OCI-LY7 (cell line): ENCODE measurements at regions not wholly inside any gene's neighbourhood (a gene's known extent, or its start where the extent isn't known, plus 50 kb on each side); places are given as distances from the start of the nearest gene placed in this dataset.
"Not testable (repeated sequence)": the region's sequence is repeated elsewhere in the genome, so short reads cannot be mapped to it uniquely, and the experiment has no call there.

ENCODE experiments used
- BruUV-seq: library from RNA; stranded (reverse); fragments of 400-500 nt; replicated peaks from 2 replicates; lab custom pipeline; 2021; lab: Mats Ljungman, UMichigan
- CTCF ChIA-PET: fragments of 300-600 bp; sonication (Branson Sonifier 250); formaldehyde crosslinking; loops from one replicate; lab custom pipeline; 2022; ENCODE audit warnings: antibody characterized with exemption; ENCODE audit not compliant: unreplicated experiment; lab: Charles Lee
- POLR2A ChIA-PET: fragments of 300-600 bp; sonication (Branson Sonifier 250); formaldehyde crosslinking; loops from one replicate; lab custom pipeline; 2022; ENCODE audit warnings: antibody characterized with exemption; lab: Charles Lee
- DNase-seq: peaks from one replicate; pipeline ENCODE4 v3.0.0-alpha.2; 2015; ENCODE audit warnings: low spot score
- H2AFZ ChIP-seq: fragments of 200-600 bp; sonication (generic), shearing (Covaris generic); 2 replicates; pipeline ENCODE4 v1.6.1; 2014; ENCODE audit warnings: mild to moderate bottlenecking, antibody characterized with exemption, low read length, moderate library complexity
- H3K27ac ChIP-seq: fragments of 200-600 bp; sonication (generic); 2 replicates; pipeline ENCODE4 v1.5.1; 2014; ENCODE audit warnings: mixed run types, low read depth, mild to moderate bottlenecking, moderate library complexity, low read length, inconsistent platforms; ENCODE audit not compliant: poor library complexity, severe bottlenecking
- H3K36me3 ChIP-seq: fragments of 200-600 bp; sonication (generic); 2 replicates; pipeline ENCODE4 v1.6.1; 2014; ENCODE audit warnings: mild to moderate bottlenecking, antibody characterized with exemption, low read length, moderate library complexity, mixed read lengths; ENCODE audit not compliant: insufficient read depth
- H3K4me1 ChIP-seq: fragments of 200-600 bp; sonication (generic); 2 replicates; pipeline ENCODE4 v1.5.1; 2014; ENCODE audit warnings: mild to moderate bottlenecking, low read length; ENCODE audit not compliant: insufficient read depth, poor library complexity, severe bottlenecking
- H3K4me2 ChIP-seq: fragments of 200-600 bp; sonication (generic); 2 replicates; pipeline ENCODE4 v1.6.1; 2014; ENCODE audit warnings: mild to moderate bottlenecking, low read length
- H3K4me3 ChIP-seq: fragments of 200-600 bp; sonication (generic); 2 replicates; pipeline ENCODE4 v1.5.1; 2014; ENCODE audit warnings: mild to moderate bottlenecking, low read depth, low read length; ENCODE audit not compliant: poor library complexity, severe bottlenecking
- H3K79me2 ChIP-seq: fragments of 200-600 bp; sonication (generic); 2 replicates; pipeline ENCODE4 v1.6.1; 2016; ENCODE audit warnings: low read depth, mild to moderate bottlenecking, low read length, moderate library complexity, mixed read lengths; ENCODE audit not compliant: insufficient read depth
- H3K9me2 ChIP-seq: fragments of 200-600 bp; sonication (generic); 2 replicates; pipeline ENCODE4 v1.6.1; 2016; ENCODE audit warnings: mild to moderate bottlenecking, low read length, mixed read lengths; ENCODE audit not compliant: insufficient read depth
- H3K9me3 ChIP-seq: fragments of 200-600 bp; sonication (generic); 2 replicates; pipeline ENCODE4 v1.6.1; 2014; ENCODE audit warnings: mild to moderate bottlenecking, mixed run types, low read length, mixed read lengths
- H4K20me1 ChIP-seq: fragments of 200-600 bp; sonication (generic); 2 replicates; pipeline ENCODE4 v1.6.1; 2014; ENCODE audit warnings: mild to moderate bottlenecking, antibody characterized with exemption, low read length, moderate library complexity, mixed read lengths; ENCODE audit not compliant: insufficient read depth
- EZH2phosphoT487 ChIP-seq: fragments of 200-600 bp; sonication (generic); IDR thresholded peaks from 2 replicates; pipeline ENCODE4 v1.6.1; 2018; ENCODE audit warnings: low read depth, borderline replicate concordance, mild to moderate bottlenecking, mixed run types, antibody characterized with exemption, low read length, moderate library complexity, mixed read lengths
- intact Hi-C: fragments of 100-400 bp; cut with micrococcal nuclease; formaldehyde crosslinking; loops from one replicate; pipeline ENCODE4 v1.10.0; 2022; ENCODE audit not compliant: unreplicated experiment
- TF ChIP-seq, protein P1 (sequence below): fragments of 200-600 bp; sonication (generic); conservative IDR thresholded peaks from 2 replicates; pipeline ENCODE4 v1.5.1; 2014; ENCODE audit warnings: mild to moderate bottlenecking, antibody characterized with exemption, low read length, moderate library complexity, mixed read lengths

DNA sequence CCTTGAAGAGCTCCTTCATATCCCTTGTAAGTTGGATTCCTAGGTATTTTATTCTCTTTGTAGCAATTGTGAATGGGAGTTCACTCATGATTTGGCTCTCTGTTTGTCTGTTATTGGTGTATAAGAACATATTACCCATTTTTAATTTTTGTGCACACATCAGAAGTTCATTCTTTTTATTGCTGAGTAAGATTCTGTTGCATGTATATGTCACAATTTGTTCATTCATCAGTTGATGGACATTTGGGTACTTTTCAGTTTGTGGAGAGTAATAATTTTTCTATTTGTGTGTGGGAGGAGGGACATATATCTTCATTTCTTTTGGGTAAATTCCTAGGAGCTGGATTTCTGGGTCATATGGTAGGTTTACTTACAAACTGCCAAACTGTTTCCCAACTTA is 125.9 kb downstream of the TANC2 start:
- H3K4me1 ChIP-seq, BruUV-seq, DNase-seq, H3K9me2 ChIP-seq, H3K79me2 ChIP-seq, H3K4me3 ChIP-seq, H4K20me1 ChIP-seq, H3K36me3 ChIP-seq, H3K9me3 ChIP-seq, POLR2A ChIA-PET, CTCF ChIA-PET, H3K4me2 ChIP-seq, intact Hi-C loops, H2AFZ ChIP-seq, H3K27ac ChIP-seq: not testable (repeated sequence)

DNA sequence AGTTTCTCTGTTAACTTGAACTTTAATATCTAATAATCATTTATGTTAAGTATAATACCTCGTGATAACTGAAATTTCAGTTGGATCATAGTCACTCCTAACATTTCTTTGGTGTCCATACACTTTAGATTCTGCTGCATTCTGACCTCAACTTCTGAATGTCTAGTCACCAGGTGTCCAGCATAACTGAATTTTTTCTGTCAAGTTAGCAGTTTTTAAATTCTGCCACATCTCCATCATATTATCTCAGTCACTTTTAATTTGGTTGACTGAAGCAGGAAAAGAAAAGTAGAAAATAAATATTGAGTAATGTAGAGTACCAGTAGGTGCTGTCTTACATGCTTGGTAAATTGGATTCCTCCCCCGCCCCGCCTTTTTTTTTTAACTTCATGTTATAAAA is 128.6 kb downstream of the TANC2 start:
- no TSS peak for BruUV-seq

DNA sequence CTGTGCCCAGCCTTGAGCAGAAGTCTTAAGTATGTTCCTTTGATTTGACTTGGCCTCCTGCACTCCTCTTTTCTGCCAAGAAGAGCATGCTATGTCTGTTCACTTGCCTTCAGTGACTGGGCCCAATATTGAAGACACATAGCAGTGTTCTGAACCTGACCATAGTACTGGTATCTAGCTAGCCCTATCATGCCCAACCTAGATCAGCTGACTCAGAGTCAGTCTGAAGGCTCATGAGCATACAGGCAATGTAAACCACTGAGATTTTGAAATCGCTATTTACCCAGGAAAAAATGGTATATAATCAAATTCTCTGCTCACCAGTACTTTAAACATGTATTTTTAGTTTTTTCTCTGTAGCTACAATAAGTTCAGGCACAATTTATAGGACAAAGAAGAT is 129.4 kb downstream of the TANC2 start:
- no peaks in the 10 kb centered on the region for H3K79me2 ChIP-seq
- POLR2A ChIA-PET: no interaction called here

More for the DNA sequence above, 128.6 kb downstream of the TANC2 start:
- Histone ChIP-seq H4K20me1 (no peaks in the 10 kb centered on the region), H3K4me1 (no peaks in the 10 kb centered on the region), H2AFZ (no peak overlapping the region), H3K4me2 (no peak overlapping the region), H3K36me3 (no peaks in the 10 kb centered on the region), H3K4me3 (no peak overlapping the region), H3K27ac (no peak overlapping the region), H3K9me2 (no peaks in the 10 kb centered on the region), H3K9me3 (no peaks in the 10 kb centered on the region), H3K79me2 (no peaks in the 10 kb centered on the region)
- TF ChIP-seq, protein P1, sequence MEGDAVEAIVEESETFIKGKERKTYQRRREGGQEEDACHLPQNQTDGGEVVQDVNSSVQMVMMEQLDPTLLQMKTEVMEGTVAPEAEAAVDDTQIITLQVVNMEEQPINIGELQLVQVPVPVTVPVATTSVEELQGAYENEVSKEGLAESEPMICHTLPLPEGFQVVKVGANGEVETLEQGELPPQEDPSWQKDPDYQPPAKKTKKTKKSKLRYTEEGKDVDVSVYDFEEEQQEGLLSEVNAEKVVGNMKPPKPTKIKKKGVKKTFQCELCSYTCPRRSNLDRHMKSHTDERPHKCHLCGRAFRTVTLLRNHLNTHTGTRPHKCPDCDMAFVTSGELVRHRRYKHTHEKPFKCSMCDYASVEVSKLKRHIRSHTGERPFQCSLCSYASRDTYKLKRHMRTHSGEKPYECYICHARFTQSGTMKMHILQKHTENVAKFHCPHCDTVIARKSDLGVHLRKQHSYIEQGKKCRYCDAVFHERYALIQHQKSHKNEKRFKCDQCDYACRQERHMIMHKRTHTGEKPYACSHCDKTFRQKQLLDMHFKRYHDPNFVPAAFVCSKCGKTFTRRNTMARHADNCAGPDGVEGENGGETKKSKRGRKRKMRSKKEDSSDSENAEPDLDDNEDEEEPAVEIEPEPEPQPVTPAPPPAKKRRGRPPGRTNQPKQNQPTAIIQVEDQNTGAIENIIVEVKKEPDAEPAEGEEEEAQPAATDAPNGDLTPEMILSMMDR: no peak
- no peak for TF ChIP-seq EZH2phosphoT487
- intact Hi-C loops: no loop called here
- POLR2A ChIA-PET: interaction anchor here (0.6 kb wide), 1 partner anchor 1896 kb away, joined by 6 read pairs; no protein-coding TSS in a partner anchor
- DNase-seq: no peak
- CTCF ChIA-PET: no interaction called here

More for the DNA sequence above, 129.4 kb downstream of the TANC2 start:
- intact Hi-C loops: no loop called here
- Histone ChIP-seq H3K9me2 (no peaks in the 10 kb centered on the region), H4K20me1 (no peaks in the 10 kb centered on the region), H3K4me3 (no peak overlapping the region), H3K36me3 (no peaks in the 10 kb centered on the region), H3K9me3 (no peaks in the 10 kb centered on the region), H3K4me2 (no peak overlapping the region), H3K27ac (no peak overlapping the region), H3K4me1 (no peaks in the 10 kb centered on the region), H2AFZ (no peak overlapping the region)
- BruUV-seq: no TSS peak
- CTCF ChIA-PET: no interaction called here
- TF ChIP-seq EZH2phosphoT487: no peak
- TF ChIP-seq, protein P1: no peak
- no peak for DNase-seq
